HCT116 (cell line): ENCODE measurements at regions not wholly inside any gene's neighbourhood (a gene's known extent, or its start where the extent isn't known, plus 50 kb on each side); places are given as distances from the start of the nearest gene placed in this dataset.

Source experiments
- ATAC-seq: fragments of 200-7000 bp; cut with Tn5 transposase; 2 replicates; pipeline ENCODE4 v1.9.1; 2020; ENCODE audit warnings: mild to moderate bottlenecking, moderate library complexity
- BruUV-seq: library from RNA; stranded (reverse); fragments of 400-500 nt; replicated peaks from 2 replicates; lab custom pipeline; 2021; lab: Mats Ljungman, UMichigan
- CTCF ChIA-PET: fragments of 300-600 bp; sonication (Branson Sonifier 250); formaldehyde crosslinking; loops from one replicate; lab custom pipeline; 2021; ENCODE audit warnings: antibody characterized with exemption; lab: Charles Lee
- POLR2A ChIA-PET: fragments of 300-600, 350-600 bp; sonication (Branson Sonifier 250); formaldehyde crosslinking; loops from one replicate; lab custom pipeline; 2021; ENCODE audit warnings: antibody characterized with exemption; lab: Charles Lee
- RAD21 ChIA-PET, 2 experiments: fragments of 300-600 bp; sonication (Branson Sonifier 250); formaldehyde crosslinking; loops; one replicate each; lab custom pipeline; 2023; ENCODE audit warnings: low total read pairs in 2 of 2; ENCODE audit not compliant: uncharacterized antibody in 2 of 2, unreplicated experiment in 2 of 2, low non-redundant PET in 1 of 2; lab: Charles Lee
- DNase-seq: peaks from one replicate; pipeline ENCODE4 v3.0.0-alpha.2; 2010; ENCODE audit warnings: low read depth, low spot score
- H2AFZ ChIP-seq: fragments of 200-600 bp; shearing (Covaris generic), sonication (generic); 2 replicates; pipeline ENCODE4 v1.6.1; 2017; ENCODE audit warnings: low read depth, mixed run types, mixed read lengths, antibody characterized with exemption, low read length; ENCODE audit not compliant: poor library complexity, severe bottlenecking
- H3K27ac ChIP-seq: 2 replicates; pipeline ENCODE4 v1.5.1; 2012; ENCODE audit warnings: low read depth, low read length
- H3K27me3 ChIP-seq: fragments of 200-600 bp; sonication (generic); 2 replicates; pipeline ENCODE4 v1.6.1; 2016; ENCODE audit warnings: mixed run types, low read length, mixed read lengths; ENCODE audit not compliant: insufficient read depth
- H3K36me3 ChIP-seq, 2 experiments: fragments of 200-500 bp in 1 of 2; fragments of 200-600 bp in 1 of 2; sonication (Bioruptor generic) in 1 of 2; sonication (generic) in 1 of 2; 2 replicates each; pipeline versions ENCODE4 v1.5.1 to v1.6.1; 2014 to 2016; ENCODE audit warnings: low read length in 2 of 2, inconsistent platforms in 1 of 2, mixed read lengths in 1 of 2, mixed run types in 1 of 2; ENCODE audit not compliant: insufficient read depth in 2 of 2, control insufficient read depth in 1 of 2
- H3K4me1 ChIP-seq, 2 experiments: fragments of 200-600 bp in 1 of 2; sonication (generic) in 1 of 2; 2 replicates each; pipeline versions ENCODE4 v1.5.1 to v1.6.1; 2012 to 2017; ENCODE audit warnings: low read length in 2 of 2, inconsistent platforms in 1 of 2, mild to moderate bottlenecking in 1 of 2, mixed read lengths in 1 of 2, mixed run types in 1 of 2, moderate library complexity in 1 of 2; ENCODE audit not compliant: insufficient read depth in 2 of 2, control insufficient read depth in 1 of 2
- H3K4me2 ChIP-seq: fragments of 200-600 bp; sonication (generic); 2 replicates; pipeline ENCODE4 v1.6.1; 2017; ENCODE audit warnings: mixed run types, low read length, mixed read lengths
- H3K4me3 ChIP-seq, 2 experiments: fragments of 200-600 bp in 1 of 2; sonication (generic) in 1 of 2; replicated peaks in 1 of 2; 2 replicates each; pipeline ENCODE4 v1.5.1; 2011 to 2016; ENCODE audit warnings: low read length in 2 of 2, control low read depth in 1 of 2, low read depth in 1 of 2, mild to moderate bottlenecking in 1 of 2, mixed read lengths in 1 of 2, mixed run types in 1 of 2
- H3K79me2 ChIP-seq: fragments of 200-600 bp; sonication (generic); 2 replicates; pipeline ENCODE4 v1.6.1; 2017; ENCODE audit warnings: mild to moderate bottlenecking, mixed run types, low read length, moderate library complexity, mixed read lengths; ENCODE audit not compliant: insufficient read depth
- H3K9ac ChIP-seq: fragments of 200-600 bp; sonication (generic); 2 replicates; pipeline ENCODE4 v1.6.1; 2016; ENCODE audit warnings: low read length, mixed read lengths
- H3K9me2 ChIP-seq: fragments of 200-600 bp; sonication (generic), shearing (Covaris generic); 2 replicates; pipeline ENCODE4 v1.6.1; 2017; ENCODE audit warnings: mixed run types, mild to moderate bottlenecking, moderate library complexity; ENCODE audit not compliant: insufficient read depth
- H3K9me3 ChIP-seq, 2 experiments: fragments of 200-500 bp in 1 of 2; fragments of 200-600 bp in 1 of 2; sonication (Bioruptor generic) in 1 of 2; sonication (generic) in 1 of 2; 2 replicates each; pipeline ENCODE4 v1.6.1; 2014 to 2017; ENCODE audit warnings: low read length in 2 of 2, mixed read lengths in 2 of 2, inconsistent platforms in 1 of 2, low read depth in 1 of 2, mild to moderate bottlenecking in 1 of 2, mixed run types in 1 of 2, moderate library complexity in 1 of 2; ENCODE audit not compliant: control insufficient read depth in 1 of 2, insufficient read depth in 1 of 2
- H4K20me1 ChIP-seq: fragments of 200-600 bp; sonication (generic), shearing (Covaris generic); 2 replicates; pipeline ENCODE4 v1.6.1; 2017; ENCODE audit warnings: mixed run types, mild to moderate bottlenecking, moderate library complexity; ENCODE audit not compliant: insufficient read depth
- CEBPB ChIP-seq: IDR thresholded peaks from 2 replicates; pipeline ENCODE4 v1.6.1; 2012; ENCODE audit warnings: low read depth
- EGR1 ChIP-seq: IDR thresholded peaks from 2 replicates; pipeline ENCODE4 v1.6.1; 2012; ENCODE audit warnings: low read depth
- ELF1 ChIP-seq: IDR thresholded peaks from 2 replicates; pipeline ENCODE4 v1.6.1; 2012; ENCODE audit warnings: low read depth, borderline replicate concordance
- MAX ChIP-seq: IDR thresholded peaks from 2 replicates; pipeline ENCODE4 v1.6.1; 2012
- POLR2A ChIP-seq: IDR thresholded peaks from 2 replicates; pipeline ENCODE4 v1.7.0; 2011; ENCODE audit warnings: borderline replicate concordance; ENCODE audit not compliant: insufficient read depth, insufficient read length; ENCODE audit errors: extremely low read depth
- POLR2AphosphoS5 ChIP-seq: IDR thresholded peaks from 2 replicates; pipeline ENCODE4 v1.6.1; 2011; ENCODE audit warnings: mild to moderate bottlenecking, low read depth, low read length, moderate library complexity
- REST ChIP-seq: IDR thresholded peaks from 2 replicates; pipeline ENCODE4 v1.6.1; 2012; ENCODE audit warnings: low read depth
- SP1 ChIP-seq: IDR thresholded peaks from 2 replicates; pipeline ENCODE4 v1.6.1; 2012; ENCODE audit warnings: low read depth
- SRF ChIP-seq: IDR thresholded peaks from 2 replicates; pipeline ENCODE4 v1.6.1; 2012; ENCODE audit warnings: low read depth
- TCF7L2 ChIP-seq: IDR thresholded peaks from 2 replicates; pipeline ENCODE4 v1.7.0; 2011; ENCODE audit warnings: borderline replicate concordance, inconsistent platforms; ENCODE audit not compliant: insufficient read depth, insufficient read length; ENCODE audit errors: extremely low read depth
- YY1 ChIP-seq: IDR thresholded peaks from 2 replicates; pipeline ENCODE4 v1.6.1; 2011; ENCODE audit warnings: low read length, low read depth, moderate library complexity, mild to moderate bottlenecking; ENCODE audit not compliant: insufficient replicate concordance; ENCODE audit errors: extremely low read depth
- ZBTB33 ChIP-seq: IDR thresholded peaks from 2 replicates; pipeline ENCODE4 v1.6.1; 2011; ENCODE audit warnings: mild to moderate bottlenecking, low read length, moderate library complexity; ENCODE audit not compliant: insufficient replicate concordance; ENCODE audit errors: extremely low read depth
- ZFX ChIP-seq: fragments of 450-650 bp; IDR thresholded peaks from 2 replicates; pipeline ENCODE4 v1.6.1; 2017
- intact Hi-C: fragments of 100-400 bp; cut with micrococcal nuclease; formaldehyde crosslinking; loops from 2 replicates; pipeline ENCODE4 v1.10.0; 2022

- H3K27me3 ChIP-seq = no peaks in the 10 kb centered on the region
- intact Hi-C loops = no loop called here
- no peak overlapping the region for H3K9ac ChIP-seq
- no peak overlapping the region for H3K4me2 ChIP-seq
- POLR2A ChIA-PET = no interaction called here
- RAD21 ChIA-PET = no interaction called here
- TF ChIP-seq POLR2AphosphoS5 (no peak), REST (no peak), ZBTB33 (no peak), MAX (no peak), TCF7L2 (no peak), EGR1 (no peak), CEBPB (no peak), SRF (no peak), YY1 (no peak), ZFX (no peak), POLR2A (no peak), ELF1 (no peak), SP1 (no peak)
- CTCF ChIA-PET = no interaction called here
- no TSS peak for BruUV-seq
- H3K27ac ChIP-seq = no peak overlapping the region
- DNase-seq = no peak
- no peaks in the 10 kb centered on the region for H4K20me1 ChIP-seq
- no peak overlapping the region for H2AFZ ChIP-seq
- H3K36me3 ChIP-seq = no peaks in the 10 kb centered on the region
- no peaks in the 10 kb centered on the region for H3K4me1 ChIP-seq
- no peaks in the 10 kb centered on the region for H3K9me2 ChIP-seq
- H3K4me3 ChIP-seq = no peak overlapping the region
- ATAC-seq = no peak
- no peaks in the 10 kb centered on the region for H3K9me3 ChIP-seq
- no peaks in the 10 kb centered on the region for H3K79me2 ChIP-seq
These were observed 204.2 kb downstream of the DIPK2A start for GRCh38 chr3:144175644-144176425.
